ENCODE measurements at regions not wholly inside any gene's neighbourhood (a gene's known extent, or its start where the extent isn't known, plus 50 kb on each side); places are given as distances from the start of the nearest gene placed in this dataset.
A peak's percentile ranks its signal among the peaks of the same experiment; 100 is the strongest.

DNA sequence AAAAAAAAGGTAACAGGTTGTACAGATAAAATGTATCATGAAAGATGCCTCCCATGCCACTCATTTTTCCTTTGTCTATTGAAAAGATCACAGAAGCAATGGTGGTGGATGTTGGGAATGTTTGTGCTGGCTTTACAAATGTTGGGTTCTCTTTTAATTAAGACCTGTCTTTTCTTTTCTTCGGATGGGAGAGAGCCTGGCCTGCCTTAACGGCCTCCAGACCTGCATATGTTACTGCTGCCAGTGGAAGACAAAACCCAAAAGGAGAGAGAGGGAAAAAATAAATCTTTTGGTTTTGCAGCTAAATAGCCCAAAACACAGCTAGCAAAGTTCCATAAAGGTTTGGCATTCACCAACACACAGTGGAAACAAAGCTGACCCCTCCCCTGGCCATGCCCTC is 50.5 kb upstream of the FZD7 start:
- Histone ChIP-seq H3F3A (replicated peaks; ENCODE audit: insufficient read depth) (no peaks in the 10 kb centered on the region), H3K9ac (no peak overlapping the region), H3K79me2 (ENCODE audit: insufficient read depth) (no peaks in the 10 kb centered on the region), H3K36me3 (replicated peaks in 1 of 2; ENCODE audit: control insufficient read depth in 1 of 2, insufficient read depth in 2 of 2, low read length in 1 of 2) (no peaks in the 10 kb centered on the region), H3K27me3 (ENCODE audit: insufficient read depth) (no peaks in the 10 kb centered on the region), H3K27ac (ENCODE audit: low read depth in 2 of 2, low read length in 1 of 2) (peak overlapping the region in 1 of 2 experiments; percentile 60; a peak in 2 of 4 replicates), H3K4me3 (ENCODE audit: low read depth in 2 of 2, low read length in 1 of 2) (no peak overlapping the region), H2AFZ (ENCODE audit: low read depth) (no peak overlapping the region), H3K4me1 (ENCODE audit: control insufficient read depth in 1 of 2, insufficient read depth in 2 of 2, low read depth in 1 of 2, low read length in 1 of 2) (peaks cover 0 to 34% of the 10 kb centered on the region in 2 experiments; a peak in 1 of 4 replicates), H3K9me2 (no peaks in the 10 kb centered on the region), H3K4me2 (no peak overlapping the region), H3K9me3 (no peaks in the 10 kb centered on the region), H4K20me1 (ENCODE audit: insufficient read depth) (no peaks in the 10 kb centered on the region)
- no peak for DNase-seq
- ChIA-PET CTCF (interaction anchor here (1.6 to 3.4 kb wide), 2 partner anchors 18 to 123 kb away, joined by 6 to 13 read pairs; no protein-coding TSS in a partner anchor), POLR2A (no interaction called here)
- TF ChIP-seq GATA2 (CRISPR knock-in tag; IDR thresholded peaks at IDR 0.05) (no peak), POLR2AphosphoS5 (IDR thresholded peaks at IDR 0.05; ENCODE audit: low read depth, low read length) (no peak), NFIC (IDR thresholded peaks at IDR 0.05; ENCODE audit: borderline replicate concordance) (no peak), CHD2 (IDR thresholded peaks at IDR 0.05; ENCODE audit: low read length, partially characterized antibody) (no peak), MEF2A (IDR thresholded peaks at IDR 0.05; ENCODE audit: borderline replicate concordance, low read depth) (no peak), YY1 (IDR thresholded peaks at IDR 0.05; ENCODE audit: low read depth) (no peak), MXI1 (IDR thresholded peaks at IDR 0.05; ENCODE audit: low read depth, low read length) (no peak), RFX5 (IDR thresholded peaks at IDR 0.05; ENCODE audit: low read length) (no peak), TEAD4 (IDR thresholded peaks at IDR 0.05; ENCODE audit: borderline replicate concordance, insufficient read depth) (no peak), FOXM1 (IDR thresholded peaks at IDR 0.05; ENCODE audit: low read depth) (no peak), RCOR1 (IDR thresholded peaks at IDR 0.05; ENCODE audit: low read length) (no peak), NRF1 (IDR thresholded peaks at IDR 0.05; ENCODE audit: low read depth, low read length) (no peak)
- TF ChIP-seq, protein P1, sequence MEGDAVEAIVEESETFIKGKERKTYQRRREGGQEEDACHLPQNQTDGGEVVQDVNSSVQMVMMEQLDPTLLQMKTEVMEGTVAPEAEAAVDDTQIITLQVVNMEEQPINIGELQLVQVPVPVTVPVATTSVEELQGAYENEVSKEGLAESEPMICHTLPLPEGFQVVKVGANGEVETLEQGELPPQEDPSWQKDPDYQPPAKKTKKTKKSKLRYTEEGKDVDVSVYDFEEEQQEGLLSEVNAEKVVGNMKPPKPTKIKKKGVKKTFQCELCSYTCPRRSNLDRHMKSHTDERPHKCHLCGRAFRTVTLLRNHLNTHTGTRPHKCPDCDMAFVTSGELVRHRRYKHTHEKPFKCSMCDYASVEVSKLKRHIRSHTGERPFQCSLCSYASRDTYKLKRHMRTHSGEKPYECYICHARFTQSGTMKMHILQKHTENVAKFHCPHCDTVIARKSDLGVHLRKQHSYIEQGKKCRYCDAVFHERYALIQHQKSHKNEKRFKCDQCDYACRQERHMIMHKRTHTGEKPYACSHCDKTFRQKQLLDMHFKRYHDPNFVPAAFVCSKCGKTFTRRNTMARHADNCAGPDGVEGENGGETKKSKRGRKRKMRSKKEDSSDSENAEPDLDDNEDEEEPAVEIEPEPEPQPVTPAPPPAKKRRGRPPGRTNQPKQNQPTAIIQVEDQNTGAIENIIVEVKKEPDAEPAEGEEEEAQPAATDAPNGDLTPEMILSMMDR (IDR thresholded peaks at IDR 0.05): no peak
- TF ChIP-seq, protein P2, sequence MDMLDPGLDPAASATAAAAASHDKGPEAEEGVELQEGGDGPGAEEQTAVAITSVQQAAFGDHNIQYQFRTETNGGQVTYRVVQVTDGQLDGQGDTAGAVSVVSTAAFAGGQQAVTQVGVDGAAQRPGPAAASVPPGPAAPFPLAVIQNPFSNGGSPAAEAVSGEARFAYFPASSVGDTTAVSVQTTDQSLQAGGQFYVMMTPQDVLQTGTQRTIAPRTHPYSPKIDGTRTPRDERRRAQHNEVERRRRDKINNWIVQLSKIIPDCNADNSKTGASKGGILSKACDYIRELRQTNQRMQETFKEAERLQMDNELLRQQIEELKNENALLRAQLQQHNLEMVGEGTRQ (IDR thresholded peaks at IDR 0.05; ENCODE audit: borderline replicate concordance, low read depth, low read length): no peak
- TF ChIP-seq, protein P3, sequence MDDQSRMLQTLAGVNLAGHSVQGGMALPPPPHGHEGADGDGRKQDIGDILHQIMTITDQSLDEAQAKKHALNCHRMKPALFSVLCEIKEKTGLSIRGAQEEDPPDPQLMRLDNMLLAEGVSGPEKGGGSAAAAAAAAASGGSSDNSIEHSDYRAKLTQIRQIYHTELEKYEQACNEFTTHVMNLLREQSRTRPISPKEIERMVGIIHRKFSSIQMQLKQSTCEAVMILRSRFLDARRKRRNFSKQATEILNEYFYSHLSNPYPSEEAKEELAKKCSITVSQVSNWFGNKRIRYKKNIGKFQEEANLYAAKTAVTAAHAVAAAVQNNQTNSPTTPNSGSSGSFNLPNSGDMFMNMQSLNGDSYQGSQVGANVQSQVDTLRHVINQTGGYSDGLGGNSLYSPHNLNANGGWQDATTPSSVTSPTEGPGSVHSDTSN (IDR thresholded peaks at IDR 0.05): no peak
- TF ChIP-seq, protein P4, sequence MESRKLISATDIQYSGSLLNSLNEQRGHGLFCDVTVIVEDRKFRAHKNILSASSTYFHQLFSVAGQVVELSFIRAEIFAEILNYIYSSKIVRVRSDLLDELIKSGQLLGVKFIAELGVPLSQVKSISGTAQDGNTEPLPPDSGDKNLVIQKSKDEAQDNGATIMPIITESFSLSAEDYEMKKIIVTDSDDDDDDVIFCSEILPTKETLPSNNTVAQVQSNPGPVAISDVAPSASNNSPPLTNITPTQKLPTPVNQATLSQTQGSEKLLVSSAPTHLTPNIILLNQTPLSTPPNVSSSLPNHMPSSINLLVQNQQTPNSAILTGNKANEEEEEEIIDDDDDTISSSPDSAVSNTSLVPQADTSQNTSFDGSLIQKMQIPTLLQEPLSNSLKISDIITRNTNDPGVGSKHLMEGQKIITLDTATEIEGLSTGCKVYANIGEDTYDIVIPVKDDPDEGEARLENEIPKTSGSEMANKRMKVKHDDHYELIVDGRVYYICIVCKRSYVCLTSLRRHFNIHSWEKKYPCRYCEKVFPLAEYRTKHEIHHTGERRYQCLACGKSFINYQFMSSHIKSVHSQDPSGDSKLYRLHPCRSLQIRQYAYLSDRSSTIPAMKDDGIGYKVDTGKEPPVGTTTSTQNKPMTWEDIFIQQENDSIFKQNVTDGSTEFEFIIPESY (IDR thresholded peaks at IDR 0.05; ENCODE audit: borderline replicate concordance, low read depth): no peak
- TF ChIP-seq, protein P5, sequence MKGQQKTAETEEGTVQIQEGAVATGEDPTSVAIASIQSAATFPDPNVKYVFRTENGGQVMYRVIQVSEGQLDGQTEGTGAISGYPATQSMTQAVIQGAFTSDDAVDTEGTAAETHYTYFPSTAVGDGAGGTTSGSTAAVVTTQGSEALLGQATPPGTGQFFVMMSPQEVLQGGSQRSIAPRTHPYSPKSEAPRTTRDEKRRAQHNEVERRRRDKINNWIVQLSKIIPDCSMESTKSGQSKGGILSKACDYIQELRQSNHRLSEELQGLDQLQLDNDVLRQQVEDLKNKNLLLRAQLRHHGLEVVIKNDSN (IDR thresholded peaks at IDR 0.05; ENCODE audit: borderline replicate concordance, low read depth): no peak
- TF ChIP-seq, protein P6, sequence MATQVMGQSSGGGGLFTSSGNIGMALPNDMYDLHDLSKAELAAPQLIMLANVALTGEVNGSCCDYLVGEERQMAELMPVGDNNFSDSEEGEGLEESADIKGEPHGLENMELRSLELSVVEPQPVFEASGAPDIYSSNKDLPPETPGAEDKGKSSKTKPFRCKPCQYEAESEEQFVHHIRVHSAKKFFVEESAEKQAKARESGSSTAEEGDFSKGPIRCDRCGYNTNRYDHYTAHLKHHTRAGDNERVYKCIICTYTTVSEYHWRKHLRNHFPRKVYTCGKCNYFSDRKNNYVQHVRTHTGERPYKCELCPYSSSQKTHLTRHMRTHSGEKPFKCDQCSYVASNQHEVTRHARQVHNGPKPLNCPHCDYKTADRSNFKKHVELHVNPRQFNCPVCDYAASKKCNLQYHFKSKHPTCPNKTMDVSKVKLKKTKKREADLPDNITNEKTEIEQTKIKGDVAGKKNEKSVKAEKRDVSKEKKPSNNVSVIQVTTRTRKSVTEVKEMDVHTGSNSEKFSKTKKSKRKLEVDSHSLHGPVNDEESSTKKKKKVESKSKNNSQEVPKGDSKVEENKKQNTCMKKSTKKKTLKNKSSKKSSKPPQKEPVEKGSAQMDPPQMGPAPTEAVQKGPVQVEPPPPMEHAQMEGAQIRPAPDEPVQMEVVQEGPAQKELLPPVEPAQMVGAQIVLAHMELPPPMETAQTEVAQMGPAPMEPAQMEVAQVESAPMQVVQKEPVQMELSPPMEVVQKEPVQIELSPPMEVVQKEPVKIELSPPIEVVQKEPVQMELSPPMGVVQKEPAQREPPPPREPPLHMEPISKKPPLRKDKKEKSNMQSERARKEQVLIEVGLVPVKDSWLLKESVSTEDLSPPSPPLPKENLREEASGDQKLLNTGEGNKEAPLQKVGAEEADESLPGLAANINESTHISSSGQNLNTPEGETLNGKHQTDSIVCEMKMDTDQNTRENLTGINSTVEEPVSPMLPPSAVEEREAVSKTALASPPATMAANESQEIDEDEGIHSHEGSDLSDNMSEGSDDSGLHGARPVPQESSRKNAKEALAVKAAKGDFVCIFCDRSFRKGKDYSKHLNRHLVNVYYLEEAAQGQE (IDR thresholded peaks at IDR 0.05; ENCODE audit: low read depth, low read length): no peak
- TF ChIP-seq, protein P7, sequence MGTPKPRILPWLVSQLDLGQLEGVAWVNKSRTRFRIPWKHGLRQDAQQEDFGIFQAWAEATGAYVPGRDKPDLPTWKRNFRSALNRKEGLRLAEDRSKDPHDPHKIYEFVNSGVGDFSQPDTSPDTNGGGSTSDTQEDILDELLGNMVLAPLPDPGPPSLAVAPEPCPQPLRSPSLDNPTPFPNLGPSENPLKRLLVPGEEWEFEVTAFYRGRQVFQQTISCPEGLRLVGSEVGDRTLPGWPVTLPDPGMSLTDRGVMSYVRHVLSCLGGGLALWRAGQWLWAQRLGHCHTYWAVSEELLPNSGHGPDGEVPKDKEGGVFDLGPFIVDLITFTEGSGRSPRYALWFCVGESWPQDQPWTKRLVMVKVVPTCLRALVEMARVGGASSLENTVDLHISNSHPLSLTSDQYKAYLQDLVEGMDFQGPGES (IDR thresholded peaks at IDR 0.05; ENCODE audit: low read depth, low read length): no peak
- 50% methylated on average over 2 of the region's 2 CpGs for whole genome bisulfite sequencing (ENCODE audit: low lambda C conversion rate)

All from SK-N-SH (cell line).